Liver (tissue), 8 donors: ENCODE measurements at regions not wholly inside any gene's neighbourhood (a gene's known extent, or its start where the extent isn't known, plus 50 kb on each side); places are given as distances from the start of the nearest gene placed in this dataset.

ENCODE experiments used
- DNase-seq: peaks from one replicate; pipeline ENCODE4 v3.0.0-alpha.2; 2017; ENCODE audit warnings: low spot score
- H3K27ac ChIP-seq, 2 donors: one replicate each; pipeline ENCODE4 v1.7.0; 2013; ENCODE audit warnings: inconsistent platforms in 2 of 2, low read length in 2 of 2, control low read depth in 1 of 2, low read depth in 1 of 2, mild to moderate bottlenecking in 1 of 2
- H3K27me3 ChIP-seq, 4 donors: one replicate each; pipeline versions ENCODE4 v1.6.1 to v1.7.0; 2013; ENCODE audit warnings: low read length in 3 of 4, inconsistent platforms in 1 of 4, mild to moderate bottlenecking in 1 of 4, moderate library complexity in 1 of 4; ENCODE audit not compliant: control insufficient read depth in 4 of 4, insufficient read depth in 4 of 4
- H3K36me3 ChIP-seq, 4 donors: one replicate each; pipeline versions ENCODE4 v1.6.1 to v1.7.0; 2013; ENCODE audit warnings: low read length in 3 of 4, mild to moderate bottlenecking in 3 of 4, low read depth in 1 of 4, moderate library complexity in 1 of 4; ENCODE audit not compliant: control insufficient read depth in 4 of 4, insufficient read depth in 3 of 4
- H3K4me1 ChIP-seq, 4 donors: one replicate each; pipeline versions ENCODE4 v1.6.1 to v1.7.0; 2013; ENCODE audit warnings: low read length in 3 of 4, mild to moderate bottlenecking in 3 of 4, moderate library complexity in 1 of 4; ENCODE audit not compliant: control insufficient read depth in 4 of 4, insufficient read depth in 4 of 4
- H3K4me3 ChIP-seq, 3 donors: one replicate each; pipeline versions ENCODE4 v1.6.1 to v1.7.0; 2013; ENCODE audit warnings: low read length in 3 of 3, control low read depth in 1 of 3, low read depth in 1 of 3, mild to moderate bottlenecking in 1 of 3
- H3K9ac ChIP-seq, 2 donors: one replicate each; pipeline ENCODE4 v1.7.0; 2013; ENCODE audit warnings: low read length in 2 of 2, mild to moderate bottlenecking in 2 of 2, moderate library complexity in 2 of 2, control low read depth in 1 of 2, low read depth in 1 of 2
- H3K9me3 ChIP-seq, 4 donors: one replicate each; pipeline versions ENCODE4 v1.6.1 to v1.7.0; 2013; ENCODE audit warnings: low read length in 3 of 4; ENCODE audit not compliant: control insufficient read depth in 4 of 4
- EGR1 ChIP-seq, 2 donors: IDR thresholded peaks; 2 replicates each; pipeline ENCODE4 v1.6.1; 2016 to 2018; ENCODE audit warnings: antibody characterized with exemption in 2 of 2, low read depth in 2 of 2
- FOXA1 ChIP-seq: IDR thresholded peaks from 2 replicates; pipeline ENCODE4 v1.6.1; 2016; ENCODE audit warnings: antibody characterized with exemption
- FOXA2 ChIP-seq: IDR thresholded peaks from 2 replicates; pipeline ENCODE4 v1.6.1; 2016; ENCODE audit warnings: antibody characterized with exemption
- GABPA ChIP-seq, 2 donors: IDR thresholded peaks in 1 of 2; conservative IDR thresholded peaks in 1 of 2; 2 replicates each; pipeline ENCODE4 v1.6.1; 2016; ENCODE audit warnings: antibody characterized with exemption in 2 of 2, mild to moderate bottlenecking in 1 of 2, moderate library complexity in 1 of 2
- HNF4A ChIP-seq, 2 donors: conservative IDR thresholded peaks; 2 replicates each; pipeline ENCODE4 v1.6.1; 2016; ENCODE audit warnings: antibody characterized with exemption in 2 of 2, mild to moderate bottlenecking in 2 of 2
- HNF4G ChIP-seq: IDR thresholded peaks from 2 replicates; pipeline ENCODE4 v1.6.1; 2016; ENCODE audit warnings: antibody characterized with exemption
- JUND ChIP-seq, 2 donors: IDR thresholded peaks; 2 replicates each; pipeline ENCODE4 v1.6.1; 2016; ENCODE audit warnings: antibody characterized with exemption in 2 of 2
- NR2F2 ChIP-seq: IDR thresholded peaks from 2 replicates; pipeline ENCODE4 v1.6.1; 2016; ENCODE audit warnings: antibody characterized with exemption
- RAD21 ChIP-seq, 2 donors: IDR thresholded peaks; 2 replicates each; pipeline ENCODE4 v1.6.1; 2016; ENCODE audit warnings: antibody characterized with exemption in 2 of 2, mild to moderate bottlenecking in 2 of 2
- RXRA ChIP-seq, 2 donors: IDR thresholded peaks; 2 replicates each; pipeline ENCODE4 v1.6.1; 2017 to 2018; ENCODE audit warnings: antibody characterized with exemption in 2 of 2, mild to moderate bottlenecking in 1 of 2
- SP1 ChIP-seq: IDR thresholded peaks from 2 replicates; pipeline ENCODE4 v1.6.1; 2018; ENCODE audit warnings: antibody characterized with exemption, mild to moderate bottlenecking
- TAF1 ChIP-seq: conservative IDR thresholded peaks from 2 replicates; pipeline ENCODE4 v1.6.1; 2016; ENCODE audit warnings: antibody characterized with exemption, mild to moderate bottlenecking
- YY1 ChIP-seq: IDR thresholded peaks from 2 replicates; pipeline ENCODE4 v1.6.1; 2016; ENCODE audit warnings: antibody characterized with exemption, mild to moderate bottlenecking
- WGBS: extraction: QIAGEN DNeasy Blood & Tissue Kit; methylation state at CpG from one replicate; pipeline ENCODE4 v1.1.7; 2013; 5-methylcytosine and 5-hydroxymethylcytosine counted together
- TF ChIP-seq, protein P1 (sequence below): IDR thresholded peaks from 2 replicates; pipeline ENCODE4 v1.6.1; 2016; ENCODE audit warnings: antibody characterized with exemption
- TF ChIP-seq, protein P2 (sequence below): IDR thresholded peaks from 2 replicates; pipeline ENCODE4 v1.6.1; 2016; ENCODE audit warnings: antibody characterized with exemption
- TF ChIP-seq, protein P3 (sequence below): fragments of 150-350 bp; IDR thresholded peaks from 2 replicates; pipeline ENCODE4 v1.5.1; 2017; ENCODE audit warnings: improper control_type of control experiment, low read depth, low read length; ENCODE audit not compliant: missing input control
- TF ChIP-seq, protein P4 (sequence below): IDR thresholded peaks from 2 replicates; pipeline ENCODE4 v1.6.1; 2016; ENCODE audit warnings: antibody characterized with exemption
- donor health status: healthy.
- donor health status: healthy.
- donor health status: healthy.
- donor health status: healthy.
- donor health status: healthy.

DNA sequence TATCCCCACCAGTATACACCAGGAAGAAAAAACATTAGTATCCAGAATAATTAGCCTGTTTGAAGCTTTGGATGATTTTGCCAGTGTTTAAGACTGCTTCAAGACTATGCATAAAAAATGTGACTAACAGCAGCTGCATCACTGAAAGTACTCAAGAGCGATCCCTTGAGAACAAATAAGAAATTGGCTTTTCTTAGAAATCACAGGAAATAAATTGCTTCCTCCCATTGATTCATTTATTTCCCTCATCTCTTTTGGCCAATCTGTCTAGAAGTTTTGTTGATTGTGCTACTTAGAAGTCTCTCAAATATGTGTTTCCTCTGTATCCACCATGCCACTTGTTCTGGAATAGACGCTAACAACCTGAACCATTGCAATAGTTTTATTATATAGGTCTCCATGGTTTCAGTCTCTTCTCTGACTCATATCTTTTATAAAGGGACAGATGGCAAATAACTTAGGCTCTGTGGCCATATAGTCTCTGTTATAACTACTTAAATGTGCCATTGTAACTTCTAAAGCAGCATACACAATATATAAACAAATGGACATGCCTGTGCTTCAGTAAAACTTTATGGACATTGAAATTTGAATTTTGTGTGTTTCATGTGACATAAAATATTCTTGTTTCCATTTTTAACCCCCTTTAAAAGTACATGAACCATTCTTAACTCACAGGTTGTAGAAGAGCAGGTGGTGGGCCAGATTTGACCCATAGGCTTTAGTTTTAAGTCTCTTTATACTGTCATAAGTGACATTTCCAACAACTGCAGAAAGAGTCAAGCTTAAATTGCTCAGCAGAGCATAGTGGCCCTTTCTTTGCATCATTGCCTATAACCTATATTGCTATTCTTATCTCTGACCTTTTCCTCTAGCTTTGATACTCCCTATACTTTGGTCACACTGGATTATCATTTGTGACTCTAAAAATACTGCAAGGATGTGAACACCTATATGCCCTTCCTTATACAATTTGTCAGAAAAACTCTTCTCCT lies 123.9 kb downstream of the MC4R start:
- Histone ChIP-seq H3K36me3 (no peaks in the 10 kb centered on the region), H3K9ac (no peak overlapping the region), H3K27ac (no peak overlapping the region), H3K4me3 (no peak overlapping the region), H3K9me3 (no peaks in the 10 kb centered on the region), H3K4me1 (no peaks in the 10 kb centered on the region), H3K27me3 (no peaks in the 10 kb centered on the region)
- no peak for DNase-seq
- WGBS, result 89% methylated on average over 2 of the region's 2 CpGs
- TF ChIP-seq HNF4A (conservative IDR thresholded peaks at IDR 0.05) (no peak), YY1 (no peak), GABPA (IDR thresholded peaks at IDR 0.05 in 1 of 2, conservative IDR thresholded peaks at IDR 0.05 in 1 of 2) (no peak), FOXA2 (no peak), JUND (IDR thresholded peaks at IDR 0.05) (no peak), RXRA (IDR thresholded peaks at IDR 0.05) (no peak), RAD21 (IDR thresholded peaks at IDR 0.05) (no peak), TAF1 (no peak), NR2F2 (no peak), FOXA1 (no peak)
- TF ChIP-seq, protein P1, sequence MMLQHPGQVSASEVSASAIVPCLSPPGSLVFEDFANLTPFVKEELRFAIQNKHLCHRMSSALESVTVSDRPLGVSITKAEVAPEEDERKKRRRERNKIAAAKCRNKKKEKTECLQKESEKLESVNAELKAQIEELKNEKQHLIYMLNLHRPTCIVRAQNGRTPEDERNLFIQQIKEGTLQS, result no peak
- TF ChIP-seq, protein P2, sequence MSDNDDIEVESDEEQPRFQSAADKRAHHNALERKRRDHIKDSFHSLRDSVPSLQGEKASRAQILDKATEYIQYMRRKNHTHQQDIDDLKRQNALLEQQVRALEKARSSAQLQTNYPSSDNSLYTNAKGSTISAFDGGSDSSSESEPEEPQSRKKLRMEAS, result no peak
- TF ChIP-seq, protein P3, sequence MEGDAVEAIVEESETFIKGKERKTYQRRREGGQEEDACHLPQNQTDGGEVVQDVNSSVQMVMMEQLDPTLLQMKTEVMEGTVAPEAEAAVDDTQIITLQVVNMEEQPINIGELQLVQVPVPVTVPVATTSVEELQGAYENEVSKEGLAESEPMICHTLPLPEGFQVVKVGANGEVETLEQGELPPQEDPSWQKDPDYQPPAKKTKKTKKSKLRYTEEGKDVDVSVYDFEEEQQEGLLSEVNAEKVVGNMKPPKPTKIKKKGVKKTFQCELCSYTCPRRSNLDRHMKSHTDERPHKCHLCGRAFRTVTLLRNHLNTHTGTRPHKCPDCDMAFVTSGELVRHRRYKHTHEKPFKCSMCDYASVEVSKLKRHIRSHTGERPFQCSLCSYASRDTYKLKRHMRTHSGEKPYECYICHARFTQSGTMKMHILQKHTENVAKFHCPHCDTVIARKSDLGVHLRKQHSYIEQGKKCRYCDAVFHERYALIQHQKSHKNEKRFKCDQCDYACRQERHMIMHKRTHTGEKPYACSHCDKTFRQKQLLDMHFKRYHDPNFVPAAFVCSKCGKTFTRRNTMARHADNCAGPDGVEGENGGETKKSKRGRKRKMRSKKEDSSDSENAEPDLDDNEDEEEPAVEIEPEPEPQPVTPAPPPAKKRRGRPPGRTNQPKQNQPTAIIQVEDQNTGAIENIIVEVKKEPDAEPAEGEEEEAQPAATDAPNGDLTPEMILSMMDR, result no peak
- TF ChIP-seq, protein P4, sequence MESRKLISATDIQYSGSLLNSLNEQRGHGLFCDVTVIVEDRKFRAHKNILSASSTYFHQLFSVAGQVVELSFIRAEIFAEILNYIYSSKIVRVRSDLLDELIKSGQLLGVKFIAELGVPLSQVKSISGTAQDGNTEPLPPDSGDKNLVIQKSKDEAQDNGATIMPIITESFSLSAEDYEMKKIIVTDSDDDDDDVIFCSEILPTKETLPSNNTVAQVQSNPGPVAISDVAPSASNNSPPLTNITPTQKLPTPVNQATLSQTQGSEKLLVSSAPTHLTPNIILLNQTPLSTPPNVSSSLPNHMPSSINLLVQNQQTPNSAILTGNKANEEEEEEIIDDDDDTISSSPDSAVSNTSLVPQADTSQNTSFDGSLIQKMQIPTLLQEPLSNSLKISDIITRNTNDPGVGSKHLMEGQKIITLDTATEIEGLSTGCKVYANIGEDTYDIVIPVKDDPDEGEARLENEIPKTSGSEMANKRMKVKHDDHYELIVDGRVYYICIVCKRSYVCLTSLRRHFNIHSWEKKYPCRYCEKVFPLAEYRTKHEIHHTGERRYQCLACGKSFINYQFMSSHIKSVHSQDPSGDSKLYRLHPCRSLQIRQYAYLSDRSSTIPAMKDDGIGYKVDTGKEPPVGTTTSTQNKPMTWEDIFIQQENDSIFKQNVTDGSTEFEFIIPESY, result no peak

DNA sequence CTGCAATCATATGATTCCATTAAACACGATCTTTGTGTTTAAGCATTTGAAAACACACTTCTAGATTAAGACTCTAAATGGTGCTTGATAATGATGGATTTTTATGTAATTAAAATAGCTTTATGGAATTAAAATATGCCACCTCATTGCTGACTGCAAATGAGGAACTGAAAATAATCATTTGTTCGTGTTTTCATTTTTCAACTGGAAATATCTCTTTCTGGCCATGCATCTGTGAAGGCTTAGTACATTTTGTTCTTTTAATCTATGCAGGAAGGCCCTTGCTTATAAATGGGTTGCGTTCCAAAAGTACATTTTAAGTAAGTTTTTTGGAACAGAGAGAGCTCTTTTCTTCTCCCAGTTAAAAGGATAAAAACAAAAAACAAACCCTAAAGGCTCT lies 125.5 kb downstream of the MC4R start:
- H3K9ac ChIP-seq, result no peak overlapping the region
- H3K9me3 ChIP-seq, result no peaks in the 10 kb centered on the region
- no peak for DNase-seq
- no peaks in the 10 kb centered on the region for H3K4me1 ChIP-seq
- 51% methylated on average over 3 of the region's 3 CpGs for WGBS
- H3K27ac ChIP-seq, result no peak overlapping the region
- H3K4me3 ChIP-seq, result no peak overlapping the region
- H3K36me3 ChIP-seq, result no peaks in the 10 kb centered on the region
- no peak for TF ChIP-seq YY1
- no peak for TF ChIP-seq TAF1
- no peak for TF ChIP-seq FOXA2
- no peak for TF ChIP-seq GABPA (IDR thresholded peaks at IDR 0.05 in 1 of 2, conservative IDR thresholded peaks at IDR 0.05 in 1 of 2)
- no peak for TF ChIP-seq EGR1 (IDR thresholded peaks at IDR 0.05; ENCODE audit: low read depth in 2 of 2)
- TF ChIP-seq RAD21 (IDR thresholded peaks at IDR 0.05), result no peak
- TF ChIP-seq, protein P1, result no peak
- TF ChIP-seq, protein P3, result no peak
- TF ChIP-seq, protein P4, result no peak
- TF ChIP-seq HNF4A (conservative IDR thresholded peaks at IDR 0.05), result no peak
- TF ChIP-seq SP1, result no peak
- no peak for TF ChIP-seq HNF4G
- no peaks in the 10 kb centered on the region for H3K27me3 ChIP-seq
